ENCODE measurements at regions not wholly inside any gene's neighbourhood (a gene's known extent, or its start where the extent isn't known, plus 50 kb on each side); places are given as distances from the start of the nearest gene placed in this dataset.
"Not testable (repeated sequence)": the region's sequence is repeated elsewhere in the genome, so short reads cannot be mapped to it uniquely, and the experiment has no call there.

DNA sequence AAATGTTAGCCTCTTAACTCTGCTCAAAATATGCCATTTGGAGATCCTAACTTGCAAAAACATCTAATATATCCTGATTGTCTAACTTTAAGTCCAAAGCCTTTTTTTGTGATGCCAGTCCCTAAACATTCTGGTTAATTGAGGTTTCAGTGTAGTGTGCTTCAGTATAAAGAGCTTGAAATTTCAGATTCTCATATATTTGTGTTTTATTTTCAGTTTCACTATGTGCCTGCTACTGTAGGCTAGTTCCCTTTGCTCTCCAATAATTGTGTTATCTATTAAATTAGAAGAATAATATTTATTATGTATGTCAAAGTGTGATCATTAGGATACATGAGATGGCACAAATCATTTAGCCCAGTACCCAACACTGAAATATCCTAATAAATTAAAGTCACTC is 1361.2 kb downstream of the XPNPEP1 start:
- Histone ChIP-seq H3K4me1 (ENCODE audit: control insufficient read depth, insufficient read depth, low read length) (no peaks in the 10 kb centered on the region), H3K27me3 (ENCODE audit: control insufficient read depth, insufficient read depth, low read length) (no peaks in the 10 kb centered on the region), H3K36me3 (ENCODE audit: control insufficient read depth, insufficient read depth, low read length) (no peaks in the 10 kb centered on the region), H3K9ac (ENCODE audit: low read depth, low read length) (no peak overlapping the region), H3K27ac (ENCODE audit: low read depth, low read length) (no peak overlapping the region), H3K4me3 (ENCODE audit: low read depth, low read length) (no peak overlapping the region), H3K9me3 (ENCODE audit: control insufficient read depth, insufficient read depth, low read length) (no peaks in the 10 kb centered on the region)

DNA sequence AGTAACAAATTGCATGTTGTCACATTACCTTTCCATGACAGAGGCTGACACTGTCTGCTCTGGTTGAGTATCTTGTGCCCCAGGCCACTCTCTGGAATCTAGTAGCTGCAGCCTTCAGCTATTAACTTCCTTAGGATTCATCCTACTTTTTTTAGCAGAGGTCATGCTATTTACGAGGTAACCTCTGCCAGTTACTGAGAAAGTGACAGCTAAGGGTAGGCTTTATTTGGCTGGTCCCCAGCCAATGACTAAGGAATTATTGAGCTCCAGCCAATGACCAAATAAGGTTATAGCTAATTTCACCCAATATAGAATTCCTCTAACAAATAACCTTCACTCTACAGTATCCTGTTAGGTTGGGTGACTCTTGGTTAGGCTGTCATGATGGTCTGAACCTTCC is 1361.7 kb downstream of the XPNPEP1 start:
- H3K27me3 ChIP-seq (ENCODE audit: control insufficient read depth, insufficient read depth, low read length): no peaks in the 10 kb centered on the region
- no peaks in the 10 kb centered on the region for H3K4me1 ChIP-seq (ENCODE audit: control insufficient read depth, insufficient read depth, low read length)
- no peak overlapping the region for H3K27ac ChIP-seq (ENCODE audit: low read depth, low read length)
- H3K36me3 ChIP-seq (ENCODE audit: control insufficient read depth, insufficient read depth, low read length): no peaks in the 10 kb centered on the region
- no peak overlapping the region for H3K9ac ChIP-seq (ENCODE audit: low read depth, low read length)
- H3K4me3 ChIP-seq (ENCODE audit: low read depth, low read length): no peak overlapping the region
- H3K9me3 ChIP-seq (ENCODE audit: control insufficient read depth, insufficient read depth, low read length): no peaks in the 10 kb centered on the region

GRCh38 chr10:108560488-108560887 is 1362.8 kb downstream of the XPNPEP1 start:
- Histone ChIP-seq H3K4me1 (ENCODE audit: control insufficient read depth, insufficient read depth, low read length) (no peaks in the 10 kb centered on the region), H3K9ac (ENCODE audit: low read depth, low read length) (no peak overlapping the region)

GRCh38 chr10:108556186-108556585 is 1367.1 kb downstream of the XPNPEP1 start:
- Histone ChIP-seq H3K36me3 (ENCODE audit: control insufficient read depth, insufficient read depth, low read length) (no peaks in the 10 kb centered on the region), H3K4me3 (ENCODE audit: low read depth, low read length) (no peak overlapping the region), H3K9ac (ENCODE audit: low read depth, low read length) (no peak overlapping the region), H3K27me3 (ENCODE audit: control insufficient read depth, insufficient read depth, low read length) (no peaks in the 10 kb centered on the region), H3K27ac (ENCODE audit: low read depth, low read length) (no peak overlapping the region), H3K9me3 (ENCODE audit: control insufficient read depth, insufficient read depth, low read length) (no peaks in the 10 kb centered on the region), H3K4me1 (ENCODE audit: control insufficient read depth, insufficient read depth, low read length) (no peaks in the 10 kb centered on the region)

More at GRCh38 chr10:108560488-108560887, 1362.8 kb downstream of the XPNPEP1 start:
- Histone ChIP-seq H3K36me3 (ENCODE audit: control insufficient read depth, insufficient read depth, low read length) (no peaks in the 10 kb centered on the region), H3K4me3 (ENCODE audit: low read depth, low read length) (no peak overlapping the region), H3K27ac (ENCODE audit: low read depth, low read length) (no peak overlapping the region), H3K27me3 (ENCODE audit: control insufficient read depth, insufficient read depth, low read length) (no peaks in the 10 kb centered on the region), H3K9me3 (ENCODE audit: control insufficient read depth, insufficient read depth, low read length) (no peaks in the 10 kb centered on the region)

DNA sequence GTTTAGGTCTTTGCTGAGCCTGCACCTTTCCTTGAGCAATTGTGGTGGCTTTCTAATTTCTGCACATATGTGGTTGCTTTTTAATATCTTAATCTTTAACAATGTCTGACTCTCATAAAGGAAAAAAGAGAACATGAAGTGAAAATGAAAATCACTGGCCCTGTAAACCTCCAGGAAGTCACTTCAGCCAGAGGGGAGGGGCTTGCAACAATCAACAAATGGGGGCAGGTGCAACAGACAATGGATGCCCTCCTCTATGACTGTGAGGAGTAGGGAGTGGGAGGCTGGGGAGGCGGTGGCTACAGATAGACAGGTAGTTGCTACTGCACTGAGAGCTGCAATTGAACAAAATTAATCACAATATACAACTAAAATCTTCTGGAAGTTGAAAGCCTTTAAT is 1377.4 kb downstream of the XPNPEP1 start:
- no peak overlapping the region for H3K4me3 ChIP-seq (ENCODE audit: low read depth, low read length)
- H3K36me3 ChIP-seq (ENCODE audit: control insufficient read depth, insufficient read depth, low read length): no peaks in the 10 kb centered on the region
- no peak overlapping the region for H3K27ac ChIP-seq (ENCODE audit: low read depth, low read length)
- no peak overlapping the region for H3K9ac ChIP-seq (ENCODE audit: low read depth, low read length)
- H3K4me1 ChIP-seq (ENCODE audit: control insufficient read depth, insufficient read depth, low read length): peaks cover 5% of the 10 kb centered on the region; the same call in 1 of the 2 replicates
- no peaks in the 10 kb centered on the region for H3K27me3 ChIP-seq (ENCODE audit: control insufficient read depth, insufficient read depth, low read length)
- no peaks in the 10 kb centered on the region for H3K9me3 ChIP-seq (ENCODE audit: control insufficient read depth, insufficient read depth, low read length)

- Histone ChIP-seq H3K9ac (ENCODE audit: low read depth, low read length) (no peak overlapping the region), H3K4me1 (ENCODE audit: control insufficient read depth, insufficient read depth, low read length) (no peaks in the 10 kb centered on the region), H3K36me3 (ENCODE audit: control insufficient read depth, insufficient read depth, low read length) (no peaks in the 10 kb centered on the region), H3K27me3 (ENCODE audit: control insufficient read depth, insufficient read depth, low read length) (no peaks in the 10 kb centered on the region), H3K27ac (ENCODE audit: low read depth, low read length) (no peak overlapping the region), H3K9me3 (ENCODE audit: control insufficient read depth, insufficient read depth, low read length) (no peaks in the 10 kb centered on the region), H3K4me3 (ENCODE audit: low read depth, low read length) (no peak overlapping the region)
These were observed 1378.7 kb downstream of the XPNPEP1 start for GRCh38 chr10:108544500-108545120.

DNA sequence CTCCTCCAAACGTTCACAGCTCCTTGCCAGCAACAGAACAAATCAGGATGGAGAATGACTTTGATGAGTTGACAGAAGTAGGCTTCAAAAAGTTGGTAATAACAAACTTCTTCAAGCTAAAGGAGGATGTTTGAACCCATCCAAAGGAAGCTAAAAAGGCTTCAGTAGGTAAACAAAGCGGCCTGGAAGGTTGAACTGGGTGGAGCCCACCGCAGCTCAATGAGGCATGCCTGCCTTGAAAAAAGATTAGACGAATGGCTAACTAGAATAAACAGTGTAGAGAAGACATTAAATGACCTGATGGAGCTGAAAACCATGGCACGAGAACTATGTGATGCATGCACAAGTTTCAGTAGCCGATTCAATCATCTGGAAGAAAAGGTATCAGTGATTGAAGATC is 1369.0 kb upstream of the SORCS1 start:
- H3K9ac ChIP-seq (ENCODE audit: low read depth, low read length); H3K4me1 ChIP-seq (ENCODE audit: control insufficient read depth, insufficient read depth, low read length); H3K9me3 ChIP-seq (ENCODE audit: control insufficient read depth, insufficient read depth, low read length); H3K36me3 ChIP-seq (ENCODE audit: control insufficient read depth, insufficient read depth, low read length); H3K27ac ChIP-seq (ENCODE audit: low read depth, low read length); H3K4me3 ChIP-seq (ENCODE audit: low read depth, low read length); H3K27me3 ChIP-seq (ENCODE audit: control insufficient read depth, insufficient read depth, low read length): not testable (repeated sequence)

- H3K9me3 ChIP-seq (ENCODE audit: control insufficient read depth, insufficient read depth, low read length): 0 out of 2 replicates have a peak, but pooled peaks cover 5% of the 10 kb centered on the region
- no peak overlapping the region for H3K9ac ChIP-seq (ENCODE audit: low read depth, low read length)
- H3K4me3 ChIP-seq (ENCODE audit: low read depth, low read length): no peak overlapping the region
- H3K4me1 ChIP-seq (ENCODE audit: control insufficient read depth, insufficient read depth, low read length): peaks cover 12% of the 10 kb centered on the region
- no peaks in the 10 kb centered on the region for H3K27me3 ChIP-seq (ENCODE audit: control insufficient read depth, insufficient read depth, low read length)
- no peak overlapping the region for H3K27ac ChIP-seq (ENCODE audit: low read depth, low read length)
- H3K36me3 ChIP-seq (ENCODE audit: control insufficient read depth, insufficient read depth, low read length): no peaks in the 10 kb centered on the region
These were observed 1358.7 kb upstream of the SORCS1 start for GRCh38 chr10:108523016-108523800.

DNA sequence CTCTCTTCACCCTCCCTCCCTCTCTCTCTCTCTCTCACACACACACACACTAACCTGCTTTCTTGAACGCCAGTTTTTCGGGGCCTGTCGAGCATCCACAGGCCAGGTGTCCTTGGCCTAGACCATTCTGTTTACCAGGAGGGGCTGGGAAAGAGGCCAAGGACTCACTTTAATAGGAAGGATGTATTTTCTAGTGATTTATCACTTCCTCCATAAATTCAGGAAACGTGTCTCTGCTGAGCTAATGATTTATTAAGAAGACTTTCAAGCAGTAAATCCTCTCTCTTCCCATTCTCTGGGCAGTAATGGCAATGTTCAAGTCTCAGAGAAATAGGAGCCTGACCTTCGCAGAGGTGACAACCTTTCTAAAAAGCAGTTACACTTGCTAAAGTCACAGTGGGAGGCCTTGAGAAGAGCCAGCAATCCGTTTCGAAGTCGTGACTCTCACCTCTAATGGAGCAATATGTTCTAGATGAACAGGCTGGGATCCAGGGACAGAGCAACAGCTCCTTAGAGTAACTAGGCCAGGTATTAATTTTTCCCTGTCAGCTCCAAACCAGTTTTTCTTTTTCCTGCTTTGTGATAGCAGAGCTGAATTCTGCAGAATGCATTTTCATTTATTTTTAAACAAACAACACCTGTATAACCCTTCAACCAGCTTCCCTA is 1357.5 kb upstream of the SORCS1 start:
- Histone ChIP-seq H3K27me3 (ENCODE audit: control insufficient read depth, insufficient read depth, low read length) (no peaks in the 10 kb centered on the region), H3K4me1 (ENCODE audit: control insufficient read depth, insufficient read depth, low read length) (peaks cover 12% of the 10 kb centered on the region), H3K4me3 (ENCODE audit: low read depth, low read length) (no peak overlapping the region), H3K36me3 (ENCODE audit: control insufficient read depth, insufficient read depth, low read length) (no peaks in the 10 kb centered on the region), H3K9me3 (ENCODE audit: control insufficient read depth, insufficient read depth, low read length) (0 out of 2 replicates have a peak, but pooled peaks cover 5% of the 10 kb centered on the region), H3K9ac (ENCODE audit: low read depth, low read length) (no peak overlapping the region), H3K27ac (ENCODE audit: low read depth, low read length) (no peak overlapping the region)

- H3K9me3 ChIP-seq (ENCODE audit: control insufficient read depth, insufficient read depth, low read length): 0 out of 2 replicates have a peak, but pooled peaks cover 5% of the 10 kb centered on the region
- H3K27me3 ChIP-seq (ENCODE audit: control insufficient read depth, insufficient read depth, low read length): no peaks in the 10 kb centered on the region
- no peak overlapping the region for H3K9ac ChIP-seq (ENCODE audit: low read depth, low read length)
- H3K4me1 ChIP-seq (ENCODE audit: control insufficient read depth, insufficient read depth, low read length): no peaks in the 10 kb centered on the region
- H3K36me3 ChIP-seq (ENCODE audit: control insufficient read depth, insufficient read depth, low read length): no peaks in the 10 kb centered on the region
- H3K27ac ChIP-seq (ENCODE audit: low read depth, low read length): no peak overlapping the region
- no peak overlapping the region for H3K4me3 ChIP-seq (ENCODE audit: low read depth, low read length)
These were observed 1351.3 kb upstream of the SORCS1 start for GRCh38 chr10:108515821-108516220.

DNA sequence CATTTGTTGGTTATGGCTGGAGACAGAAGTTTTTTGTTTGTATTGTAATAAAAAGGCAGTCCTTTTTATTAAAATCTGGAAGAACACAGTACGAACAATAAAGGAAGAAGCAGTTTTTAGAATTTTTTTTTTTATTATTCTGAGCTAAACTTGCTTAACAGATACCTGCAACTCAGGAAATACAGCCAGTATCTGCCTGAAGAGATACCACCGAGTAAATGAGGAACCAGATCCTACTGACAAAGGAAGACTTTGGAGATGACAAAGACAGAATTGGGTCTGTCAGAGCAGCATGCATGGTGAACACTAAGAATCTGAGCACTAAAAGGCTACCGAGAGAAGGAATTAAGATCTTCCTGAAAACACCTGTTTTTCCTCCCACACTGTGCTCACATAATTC is 1335.9 kb upstream of the SORCS1 start:
- Histone ChIP-seq H3K36me3 (ENCODE audit: control insufficient read depth, insufficient read depth, low read length) (no peaks in the 10 kb centered on the region), H3K9ac (ENCODE audit: low read depth, low read length) (no peak overlapping the region), H3K4me3 (ENCODE audit: low read depth, low read length) (no peak overlapping the region), H3K4me1 (ENCODE audit: control insufficient read depth, insufficient read depth, low read length) (no peaks in the 10 kb centered on the region), H3K27me3 (ENCODE audit: control insufficient read depth, insufficient read depth, low read length) (no peaks in the 10 kb centered on the region), H3K9me3 (ENCODE audit: control insufficient read depth, insufficient read depth, low read length) (peaks cover 18% of the 10 kb centered on the region), H3K27ac (ENCODE audit: low read depth, low read length) (no peak overlapping the region)

Measured in HUES48 (cell line).